Neural progenitor cell (in vitro differentiated cells): ENCODE measurements at regions not wholly inside any gene's neighbourhood (a gene's known extent, or its start where the extent isn't known, plus 50 kb on each side); places are given as distances from the start of the nearest gene placed in this dataset.

Experiments
- CTCF ChIP-seq: fragments of 200-600 bp; sonication (generic); IDR thresholded peaks from 2 replicates; pipeline ENCODE4 v1.5.1; 2017; ENCODE audit warnings: antibody characterized with exemption, mild to moderate bottlenecking
- EZH2 ChIP-seq: fragments of 200-600 bp; sonication (generic); IDR thresholded peaks from 2 replicates; pipeline ENCODE4 v1.6.1; 2017; ENCODE audit warnings: antibody characterized with exemption, mild to moderate bottlenecking, moderate library complexity

- TF ChIP-seq CTCF (no peak), EZH2 (no peak)
These were observed 190.9 kb downstream of the HS3ST3A1 start for GRCh38 chr17:13410874-13411273.
